DOHH2 (cell line): ENCODE measurements at regions not wholly inside any gene's neighbourhood (a gene's known extent, or its start where the extent isn't known, plus 50 kb on each side); places are given as distances from the start of the nearest gene placed in this dataset.

Source experiments
- EZH2phosphoT487 ChIP-seq: fragments of 200-600 bp; sonication (generic); IDR thresholded peaks from 2 replicates; pipeline ENCODE4 v1.6.1; 2017; ENCODE audit warnings: borderline replicate concordance, mild to moderate bottlenecking, antibody characterized with exemption, low read length, moderate library complexity, mixed read lengths
- TF ChIP-seq, protein P1 (sequence below): fragments of 200-600 bp; sonication (generic); IDR thresholded peaks from one replicate; pipeline ENCODE4 v1.5.1; 2014; ENCODE audit warnings: antibody characterized with exemption, mild to moderate bottlenecking, low read depth, low read length; ENCODE audit not compliant: poor library complexity, severe bottlenecking

GRCh38 chr6:20265842-20266241 lies 53.6 kb upstream of the MBOAT1 start:
- TF ChIP-seq, protein P1, sequence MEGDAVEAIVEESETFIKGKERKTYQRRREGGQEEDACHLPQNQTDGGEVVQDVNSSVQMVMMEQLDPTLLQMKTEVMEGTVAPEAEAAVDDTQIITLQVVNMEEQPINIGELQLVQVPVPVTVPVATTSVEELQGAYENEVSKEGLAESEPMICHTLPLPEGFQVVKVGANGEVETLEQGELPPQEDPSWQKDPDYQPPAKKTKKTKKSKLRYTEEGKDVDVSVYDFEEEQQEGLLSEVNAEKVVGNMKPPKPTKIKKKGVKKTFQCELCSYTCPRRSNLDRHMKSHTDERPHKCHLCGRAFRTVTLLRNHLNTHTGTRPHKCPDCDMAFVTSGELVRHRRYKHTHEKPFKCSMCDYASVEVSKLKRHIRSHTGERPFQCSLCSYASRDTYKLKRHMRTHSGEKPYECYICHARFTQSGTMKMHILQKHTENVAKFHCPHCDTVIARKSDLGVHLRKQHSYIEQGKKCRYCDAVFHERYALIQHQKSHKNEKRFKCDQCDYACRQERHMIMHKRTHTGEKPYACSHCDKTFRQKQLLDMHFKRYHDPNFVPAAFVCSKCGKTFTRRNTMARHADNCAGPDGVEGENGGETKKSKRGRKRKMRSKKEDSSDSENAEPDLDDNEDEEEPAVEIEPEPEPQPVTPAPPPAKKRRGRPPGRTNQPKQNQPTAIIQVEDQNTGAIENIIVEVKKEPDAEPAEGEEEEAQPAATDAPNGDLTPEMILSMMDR, result no peak
- TF ChIP-seq EZH2phosphoT487, result no peak
